ENCODE measurements at regions not wholly inside any gene's neighbourhood (a gene's known extent, or its start where the extent isn't known, plus 50 kb on each side); places are given as distances from the start of the nearest gene placed in this dataset.
"Not testable (repeated sequence)": the region's sequence is repeated elsewhere in the genome, so short reads cannot be mapped to it uniquely, and the experiment has no call there.

- H3K27ac Mint-ChIP-seq, result no peak overlapping the region
- Histone ChIP-seq H3K27ac (ENCODE audit: low read length in 2 of 2) (no peak overlapping the region), H3K4me1 (ENCODE audit: control insufficient read depth in 2 of 2, insufficient read depth in 2 of 2, low read length in 2 of 2) (no peaks in the 10 kb centered on the region), H3K36me3 (replicated peaks in 1 of 2; ENCODE audit: control extremely low read depth in 1 of 2, control insufficient read depth in 1 of 2, extremely low read depth in 1 of 2, insufficient read depth in 2 of 2, low read length in 1 of 2) (no peaks in the 10 kb centered on the region), H4K20me1 (ENCODE audit: control insufficient read depth, insufficient read depth, low read length, poor library complexity, severe bottlenecking) (no peaks in the 10 kb centered on the region), H3K9me3 (ENCODE audit: control extremely low read depth in 1 of 3, control insufficient read depth in 2 of 3, insufficient read depth in 1 of 3, low read length in 2 of 3) (no peaks in the 10 kb centered on the region), H3K9ac (ENCODE audit: low read length) (no peak overlapping the region), H3K4me2 (replicated peaks; ENCODE audit: low read depth, low read length, poor library complexity, severe bottlenecking) (no peak overlapping the region), H3K79me2 (ENCODE audit: control insufficient read depth, insufficient read depth, low read length) (no peaks in the 10 kb centered on the region), H3K27me3 (replicated peaks in 1 of 4; ENCODE audit: control extremely low read depth in 1 of 4, control insufficient read depth in 3 of 4, insufficient read depth in 4 of 4, low read length in 3 of 4) (no peaks in the 10 kb centered on the region), H3K4me3 (ENCODE audit: control extremely low read depth in 1 of 5, extremely low read depth in 1 of 5, insufficient read depth in 1 of 5, low read depth in 2 of 5, low read length in 4 of 5) (no peak overlapping the region), H2AFZ (ENCODE audit: insufficient read depth, low read depth, low read length, poor library complexity, severe bottlenecking) (no peak overlapping the region)
- H3K27me3 Mint-ChIP-seq, result no peaks in the 10 kb centered on the region
- peaks cover 2% of the 10 kb centered on the region for H3K9me3 Mint-ChIP-seq (ENCODE audit: insufficient read depth)
- WGBS (ENCODE audit: insufficient coverage), result no CpG with 5 or more reads among the region's 7 CpGs
- H3K4me3 Mint-ChIP-seq, result no peak overlapping the region
- intact Hi-C loops (cut with micrococcal nuclease), result no loop called here
- ChIA-PET CTCF (no interaction called here), POLR2A (no interaction called here)
- H3K4me1 Mint-ChIP-seq, result no peaks in the 10 kb centered on the region
- ATAC-seq (ENCODE audit: low read depth) (no peak), DNase-seq (no peak)
- TF ChIP-seq, protein P1, sequence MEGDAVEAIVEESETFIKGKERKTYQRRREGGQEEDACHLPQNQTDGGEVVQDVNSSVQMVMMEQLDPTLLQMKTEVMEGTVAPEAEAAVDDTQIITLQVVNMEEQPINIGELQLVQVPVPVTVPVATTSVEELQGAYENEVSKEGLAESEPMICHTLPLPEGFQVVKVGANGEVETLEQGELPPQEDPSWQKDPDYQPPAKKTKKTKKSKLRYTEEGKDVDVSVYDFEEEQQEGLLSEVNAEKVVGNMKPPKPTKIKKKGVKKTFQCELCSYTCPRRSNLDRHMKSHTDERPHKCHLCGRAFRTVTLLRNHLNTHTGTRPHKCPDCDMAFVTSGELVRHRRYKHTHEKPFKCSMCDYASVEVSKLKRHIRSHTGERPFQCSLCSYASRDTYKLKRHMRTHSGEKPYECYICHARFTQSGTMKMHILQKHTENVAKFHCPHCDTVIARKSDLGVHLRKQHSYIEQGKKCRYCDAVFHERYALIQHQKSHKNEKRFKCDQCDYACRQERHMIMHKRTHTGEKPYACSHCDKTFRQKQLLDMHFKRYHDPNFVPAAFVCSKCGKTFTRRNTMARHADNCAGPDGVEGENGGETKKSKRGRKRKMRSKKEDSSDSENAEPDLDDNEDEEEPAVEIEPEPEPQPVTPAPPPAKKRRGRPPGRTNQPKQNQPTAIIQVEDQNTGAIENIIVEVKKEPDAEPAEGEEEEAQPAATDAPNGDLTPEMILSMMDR (IDR thresholded peaks at IDR 0.05), result no peak
- TF ChIP-seq EZH2 (IDR thresholded peaks at IDR 0.05; ENCODE audit: borderline replicate concordance, insufficient read depth, low read depth, low read length, poor library complexity, severe bottlenecking), result no peak
Measured at GRCh38 chr7:145434811-145435210, 599.0 kb upstream of the TPK1 start.

DNA sequence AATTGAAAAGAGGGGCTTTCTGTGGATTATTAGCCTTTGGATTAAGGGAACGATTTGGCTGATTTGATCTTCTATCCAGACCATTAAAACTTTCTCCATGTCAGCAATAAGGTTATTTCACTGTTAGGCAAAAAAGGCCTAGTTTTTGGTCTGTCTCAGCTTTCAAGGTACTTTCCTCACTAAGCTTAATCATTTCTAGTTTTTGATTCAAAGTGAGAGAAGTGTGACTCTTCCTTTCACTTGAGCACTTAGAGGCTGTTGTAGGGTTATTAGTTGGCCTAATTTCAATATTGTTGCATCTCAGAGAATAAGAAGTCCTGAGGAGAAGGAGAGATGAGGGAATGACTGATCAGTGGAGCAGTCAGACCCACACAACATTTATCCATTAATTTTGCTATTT is 596.0 kb upstream of the TPK1 start:
- peaks cover 2% of the 10 kb centered on the region for H3K9me3 Mint-ChIP-seq (ENCODE audit: insufficient read depth)
- no peaks in the 10 kb centered on the region for H3K9me3 ChIP-seq (ENCODE audit: control extremely low read depth in 1 of 3, control insufficient read depth in 2 of 3, insufficient read depth in 1 of 3, low read length in 2 of 3)
- no peaks in the 10 kb centered on the region for H4K20me1 ChIP-seq (ENCODE audit: control insufficient read depth, insufficient read depth, low read length, poor library complexity, severe bottlenecking)
- no peak overlapping the region for H3K4me3 Mint-ChIP-seq
- H3K4me3 ChIP-seq (ENCODE audit: control extremely low read depth in 1 of 5, extremely low read depth in 1 of 5, insufficient read depth in 1 of 5, low read depth in 2 of 5, low read length in 4 of 5), result no peak overlapping the region
- POLR2A ChIA-PET, result no interaction called here
- H3K27me3 Mint-ChIP-seq, result no peaks in the 10 kb centered on the region
- WGBS (ENCODE audit: insufficient coverage), result no CpG with 5 or more reads among the region's 1 CpG
- no peaks in the 10 kb centered on the region for H3K36me3 ChIP-seq (replicated peaks in 1 of 2; ENCODE audit: control extremely low read depth in 1 of 2, control insufficient read depth in 1 of 2, extremely low read depth in 1 of 2, insufficient read depth in 2 of 2, low read length in 1 of 2)
- H3K27ac ChIP-seq (ENCODE audit: low read length in 2 of 2), result no peak overlapping the region
- no peaks in the 10 kb centered on the region for H3K27me3 ChIP-seq (replicated peaks in 1 of 4; ENCODE audit: control extremely low read depth in 1 of 4, control insufficient read depth in 3 of 4, insufficient read depth in 4 of 4, low read length in 3 of 4)
- H3K4me2 ChIP-seq (replicated peaks; ENCODE audit: low read depth, low read length, poor library complexity, severe bottlenecking), result no peak overlapping the region
- ATAC-seq (ENCODE audit: low read depth), result no peak
- no peak overlapping the region for H3K9ac ChIP-seq (ENCODE audit: low read length)
- H3K4me1 ChIP-seq (ENCODE audit: control insufficient read depth in 2 of 2, insufficient read depth in 2 of 2, low read length in 2 of 2), result no peaks in the 10 kb centered on the region
- TF ChIP-seq, protein P1 (IDR thresholded peaks at IDR 0.05), result no peak
- no peak for TF ChIP-seq EZH2 (IDR thresholded peaks at IDR 0.05; ENCODE audit: borderline replicate concordance, insufficient read depth, low read depth, low read length, poor library complexity, severe bottlenecking)
- no peaks in the 10 kb centered on the region for H3K79me2 ChIP-seq (ENCODE audit: control insufficient read depth, insufficient read depth, low read length)
- intact Hi-C loops (cut with micrococcal nuclease), result no loop called here
- H3K4me1 Mint-ChIP-seq, result no peaks in the 10 kb centered on the region
- DNase-seq, result no peak
- H3K27ac Mint-ChIP-seq, result no peak overlapping the region
- no peak overlapping the region for H2AFZ ChIP-seq (ENCODE audit: insufficient read depth, low read depth, low read length, poor library complexity, severe bottlenecking)
- CTCF ChIA-PET, result no interaction called here

- H2AFZ ChIP-seq (ENCODE audit: insufficient read depth, low read depth, low read length, poor library complexity, severe bottlenecking); H3K9ac ChIP-seq (ENCODE audit: low read length); H3K4me3 Mint-ChIP-seq; H3K9me3 Mint-ChIP-seq (ENCODE audit: insufficient read depth); DNase-seq; H3K9me3 ChIP-seq (ENCODE audit: control extremely low read depth in 1 of 3, control insufficient read depth in 2 of 3, insufficient read depth in 1 of 3, low read length in 2 of 3); H3K27ac ChIP-seq (ENCODE audit: low read length in 2 of 2); H3K4me2 ChIP-seq (replicated peaks; ENCODE audit: low read depth, low read length, poor library complexity, severe bottlenecking); H3K4me1 Mint-ChIP-seq; H3K4me1 ChIP-seq (ENCODE audit: control insufficient read depth in 2 of 2, insufficient read depth in 2 of 2, low read length in 2 of 2); H3K27ac Mint-ChIP-seq; intact Hi-C loops (cut with micrococcal nuclease); ATAC-seq (ENCODE audit: low read depth); H4K20me1 ChIP-seq (ENCODE audit: control insufficient read depth, insufficient read depth, low read length, poor library complexity, severe bottlenecking); H3K36me3 ChIP-seq (replicated peaks in 1 of 2; ENCODE audit: control extremely low read depth in 1 of 2, control insufficient read depth in 1 of 2, extremely low read depth in 1 of 2, insufficient read depth in 2 of 2, low read length in 1 of 2); H3K27me3 Mint-ChIP-seq; H3K4me3 ChIP-seq (ENCODE audit: control extremely low read depth in 1 of 5, extremely low read depth in 1 of 5, insufficient read depth in 1 of 5, low read depth in 2 of 5, low read length in 4 of 5); H3K27me3 ChIP-seq (replicated peaks in 1 of 4; ENCODE audit: control extremely low read depth in 1 of 4, control insufficient read depth in 3 of 4, insufficient read depth in 4 of 4, low read length in 3 of 4); POLR2A ChIA-PET; H3K79me2 ChIP-seq (ENCODE audit: control insufficient read depth, insufficient read depth, low read length): not testable (repeated sequence)
- 91% methylated on average over 8 of the region's 8 CpGs for WGBS (ENCODE audit: insufficient coverage)
- CTCF ChIA-PET, result interaction anchor here (0.6 kb wide), 1 partner anchor 1477 kb away, joined by 3 read pairs; no protein-coding TSS in a partner anchor
Measured at GRCh38 chr7:145418481-145418880, 582.6 kb upstream of the TPK1 start.
